GM19099 (cell line): ENCODE measurements at regions not wholly inside any gene's neighbourhood (a gene's known extent, or its start where the extent isn't known, plus 50 kb on each side); places are given as distances from the start of the nearest gene placed in this dataset.

Source experiments
- POLR2A ChIP-seq: IDR thresholded peaks from 3 replicates; pipeline ENCODE4 v1.6.1; 2011; ENCODE audit warnings: low read depth; ENCODE audit not compliant: insufficient read length; ENCODE audit errors: extremely low read depth

DNA sequence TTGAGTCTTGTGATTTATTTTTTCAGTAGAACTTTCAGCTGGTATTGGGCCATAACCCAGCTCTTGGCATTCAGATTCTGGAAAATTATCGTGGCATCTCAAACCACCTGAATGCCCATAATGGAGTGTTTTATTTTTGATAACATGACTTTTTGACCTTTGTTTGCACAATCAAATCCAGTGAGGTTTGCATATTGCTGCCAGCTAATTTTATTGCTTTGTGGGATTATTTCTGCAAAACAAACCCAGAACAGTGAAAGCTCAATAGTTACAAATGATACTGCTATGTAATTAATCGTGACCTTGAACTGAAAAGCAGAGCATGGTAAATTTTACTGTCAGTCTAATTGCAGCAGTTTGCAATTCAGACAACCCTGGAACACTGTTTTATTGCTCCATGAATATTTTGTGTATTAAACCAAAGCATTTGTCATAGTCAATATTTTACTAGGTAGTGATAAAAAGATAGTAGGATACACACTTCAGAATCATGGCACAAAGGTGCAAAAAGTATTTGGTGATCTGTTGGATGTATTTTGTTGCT is 255.2 kb upstream of the NAV3 start:
- no peak for TF ChIP-seq POLR2A

DNA sequence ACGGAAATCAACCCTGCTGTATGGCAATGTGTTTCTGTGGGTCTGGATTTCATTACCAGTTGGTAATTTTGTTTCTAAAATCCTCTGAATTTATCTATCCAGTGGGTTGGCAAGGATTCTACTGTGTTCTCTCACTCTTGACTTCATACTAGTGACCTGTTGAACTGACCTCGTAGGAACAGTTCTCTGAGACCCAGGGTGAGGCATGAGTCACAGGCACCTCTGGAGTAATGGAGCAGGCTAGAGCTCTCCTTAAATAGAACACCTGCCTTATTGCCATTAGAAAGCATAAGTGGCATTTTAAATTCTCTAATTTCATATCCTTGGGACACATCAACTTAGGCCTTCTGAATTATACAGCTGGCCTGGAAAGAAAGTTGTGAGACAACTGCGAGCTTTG is 258.3 kb upstream of the NAV3 start:
- TF ChIP-seq POLR2A = no peak

DNA sequence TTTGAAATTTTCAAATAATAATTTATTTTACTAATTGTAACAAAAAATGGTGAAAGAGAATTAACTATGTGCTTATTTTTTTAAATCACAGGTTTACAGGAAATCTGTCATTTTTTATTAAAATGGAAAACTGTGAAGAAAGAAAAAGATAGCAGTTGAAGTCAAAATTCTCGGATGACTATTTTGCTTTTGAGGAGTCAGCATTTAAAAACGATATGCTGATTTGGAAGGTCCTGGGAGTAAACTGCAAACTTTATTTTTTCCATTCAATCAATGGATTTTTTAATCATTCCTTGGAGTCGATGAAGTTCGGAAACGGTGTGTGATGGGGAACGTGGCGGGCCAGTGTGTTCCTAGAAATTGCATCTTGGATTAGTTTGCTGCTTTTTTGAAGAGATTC is 258.9 kb upstream of the NAV3 start:
- no peak for TF ChIP-seq POLR2A

DNA sequence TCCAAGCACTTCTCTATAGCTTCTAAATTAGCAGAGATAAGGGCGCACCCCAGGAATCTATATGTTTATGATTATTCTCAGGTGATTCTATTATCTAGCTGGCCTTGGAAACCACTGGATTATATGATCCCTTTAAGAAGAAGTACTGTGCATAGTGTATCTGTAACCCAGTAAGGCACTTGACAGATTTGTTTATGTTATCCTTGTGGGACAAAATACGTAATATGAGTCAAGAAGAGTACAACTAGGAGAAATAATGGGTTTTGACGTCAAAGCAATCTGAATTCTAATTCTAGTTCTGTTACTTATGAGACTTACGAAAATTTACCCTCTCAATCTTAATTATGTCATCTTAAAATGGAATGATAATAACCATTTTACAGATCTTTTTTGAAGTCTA is 259.6 kb upstream of the NAV3 start:
- TF ChIP-seq POLR2A = no peak

DNA sequence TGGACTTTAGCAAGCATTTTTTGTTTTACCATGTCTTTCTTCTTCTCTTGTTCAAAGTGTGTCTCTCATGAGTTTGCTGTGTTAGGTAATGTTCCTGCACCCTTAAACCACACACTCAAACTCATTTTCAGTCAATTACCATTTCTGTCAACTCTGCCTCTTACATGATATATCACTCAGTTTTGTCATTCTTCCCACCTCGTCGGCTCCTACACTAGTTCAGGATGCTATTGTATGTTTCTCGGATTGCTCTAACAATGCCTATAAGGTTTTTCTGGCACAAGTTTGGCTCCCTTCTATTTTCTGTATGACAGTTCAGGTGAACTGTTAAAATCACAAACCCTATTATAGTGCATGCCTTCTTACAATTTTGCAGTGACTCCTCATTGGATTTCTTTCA is 260.8 kb upstream of the NAV3 start:
- TF ChIP-seq POLR2A = no peak

DNA sequence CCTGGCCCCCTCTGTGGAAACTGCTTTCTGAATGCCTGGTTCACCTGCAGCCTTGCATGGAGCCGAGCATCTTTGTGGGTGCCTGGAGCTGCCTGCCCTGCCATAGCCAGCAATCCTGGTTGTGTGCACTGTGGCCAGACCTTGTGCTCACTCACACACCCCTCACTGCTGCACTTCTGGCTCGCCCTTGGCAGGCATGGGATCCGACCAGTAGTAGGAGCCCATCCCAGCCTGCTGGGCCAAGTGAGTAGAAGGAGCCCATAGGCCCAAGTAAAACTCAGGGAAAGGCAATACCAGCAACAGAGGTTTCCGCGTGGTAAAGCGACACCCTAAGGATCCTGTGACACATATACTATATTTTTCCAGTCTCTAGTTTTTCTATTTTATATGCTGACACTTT is 270.0 kb upstream of the NAV3 start:
- no peak for TF ChIP-seq POLR2A

DNA sequence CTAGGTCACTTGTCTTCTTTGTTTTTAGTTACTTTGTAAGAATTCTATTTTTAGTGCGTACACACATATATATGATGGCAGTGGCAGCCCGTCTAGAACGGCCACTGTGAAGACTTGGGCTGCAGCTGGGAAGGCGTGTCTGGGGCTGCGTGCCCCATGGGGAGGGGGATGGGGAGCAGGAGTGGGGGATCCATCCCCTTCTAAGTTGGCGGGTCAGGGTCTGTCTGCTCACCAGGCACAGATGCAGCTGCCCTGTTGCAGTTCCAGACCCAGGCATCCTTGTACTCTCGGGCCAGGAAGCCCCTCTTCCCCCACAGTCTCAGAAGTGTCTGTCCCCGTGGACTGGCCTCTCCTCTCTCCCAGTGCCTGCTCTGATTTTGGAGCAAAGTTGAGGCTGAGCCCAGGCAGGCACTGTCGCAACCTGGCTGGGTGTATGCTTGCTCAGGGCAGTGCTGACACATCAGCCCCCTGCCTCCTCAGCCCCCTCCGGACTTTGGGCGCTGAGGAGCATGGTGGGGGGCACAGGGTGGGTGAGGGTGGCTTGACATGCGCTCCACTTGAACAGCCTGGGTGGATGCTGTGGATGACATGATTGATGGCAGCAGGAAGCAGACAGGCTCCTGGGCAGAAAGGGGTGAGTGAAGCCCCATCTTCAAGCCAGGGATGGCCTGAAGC is 271.2 kb upstream of the NAV3 start:
- TF ChIP-seq POLR2A = no peak

DNA sequence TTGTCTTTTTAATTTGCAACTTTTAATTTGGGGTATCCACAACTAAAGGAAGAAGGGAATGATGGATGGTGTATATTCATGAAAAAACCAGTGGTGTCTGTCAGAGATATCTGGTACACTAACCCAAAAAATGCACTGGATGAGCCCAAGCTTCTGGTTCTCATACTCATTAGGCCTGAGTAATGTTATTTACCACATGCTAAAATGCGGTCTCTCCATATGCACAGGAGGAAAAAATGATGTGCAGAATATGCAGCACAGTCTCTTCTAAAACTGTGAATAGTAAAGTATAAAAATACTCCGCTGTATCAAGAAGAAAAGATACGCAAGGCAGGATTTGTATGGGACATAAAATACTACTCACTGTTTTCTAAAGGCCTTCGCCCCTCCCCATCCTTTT is 275.6 kb upstream of the NAV3 start:
- TF ChIP-seq POLR2A = no peak

DNA sequence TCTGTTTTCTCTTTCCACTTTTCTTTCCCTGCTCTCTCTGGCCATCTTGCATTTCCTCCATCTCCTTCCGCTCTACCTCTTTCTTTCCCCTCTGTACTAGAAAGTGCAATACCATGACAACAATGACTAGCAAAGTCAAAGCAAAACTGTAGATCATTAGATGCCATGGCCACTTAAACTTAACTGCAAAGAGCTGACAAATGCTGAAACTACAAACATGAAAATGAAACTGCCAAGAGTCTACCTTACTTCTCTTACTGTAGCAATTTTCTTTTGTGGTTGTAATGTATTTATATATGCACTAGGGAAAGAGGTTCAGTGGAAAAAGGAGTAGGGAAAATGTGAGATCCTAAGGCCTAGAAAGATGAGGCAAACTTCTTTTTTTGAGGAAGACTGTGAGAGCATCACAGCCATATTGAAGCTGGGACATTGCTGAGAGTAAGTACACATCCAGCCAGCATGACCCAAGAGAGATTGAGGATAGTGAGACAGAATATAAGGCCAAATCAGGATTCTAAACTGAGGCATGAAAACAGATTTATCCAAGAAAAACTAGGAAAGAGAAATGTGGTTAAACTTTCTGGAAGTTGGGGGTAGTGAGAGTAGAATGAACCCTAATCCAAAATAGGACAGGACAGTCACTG is 276.6 kb upstream of the NAV3 start:
- peak; percentile 27 for TF ChIP-seq POLR2A

DNA sequence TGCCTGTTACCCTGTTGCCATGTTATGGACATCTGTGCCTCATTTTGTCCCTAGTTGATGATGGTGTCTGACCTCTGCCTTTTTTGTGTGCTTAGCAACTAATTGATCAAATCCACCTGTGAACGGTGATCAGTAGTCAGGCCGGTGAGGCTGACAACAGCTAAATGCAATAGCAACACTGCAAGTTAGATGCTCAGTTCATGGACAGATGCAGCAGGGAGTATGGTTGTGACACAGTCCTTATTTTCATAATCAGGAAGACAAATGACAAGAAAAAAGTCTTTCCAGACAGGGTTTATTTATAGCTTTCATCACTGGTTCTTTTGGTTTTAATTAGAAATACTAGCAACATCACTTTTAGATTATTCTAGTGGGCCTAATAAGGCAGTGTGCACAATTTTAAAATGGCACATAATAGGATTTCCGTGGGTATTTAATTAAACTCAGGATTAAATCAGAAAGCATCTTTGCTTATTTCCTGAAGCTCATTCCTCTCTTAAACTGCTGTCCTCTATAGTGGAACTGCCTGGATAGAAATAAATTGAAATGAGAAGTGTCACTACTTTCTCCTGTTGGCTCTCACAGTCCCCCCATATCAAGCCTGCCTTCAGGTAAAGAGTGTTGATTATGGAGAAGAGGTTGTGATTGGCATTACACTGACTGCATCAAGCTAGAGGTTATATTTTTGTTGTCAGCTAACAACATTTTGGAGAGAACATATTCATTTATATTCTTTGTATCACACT is 281.1 kb upstream of the NAV3 start:
- TF ChIP-seq POLR2A = no peak

DNA sequence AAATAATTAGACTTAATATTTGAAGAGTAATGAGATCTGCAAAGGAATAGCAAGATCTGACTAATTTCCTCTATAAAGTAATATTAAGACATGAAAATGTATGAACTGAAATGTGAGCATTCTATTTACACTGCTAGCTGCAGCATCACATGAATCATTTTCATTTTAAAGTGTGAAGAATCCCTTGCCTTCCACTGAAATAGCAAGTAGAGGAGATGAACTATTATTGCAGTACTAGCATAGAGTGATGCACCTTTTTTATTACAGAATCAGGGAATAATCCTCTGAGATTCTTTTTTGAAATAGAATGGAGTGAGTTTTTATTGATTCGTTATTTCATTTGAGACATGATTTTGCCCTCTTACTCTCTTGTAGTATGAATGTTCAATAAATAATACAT is 281.9 kb upstream of the NAV3 start:
- TF ChIP-seq POLR2A = no peak

DNA sequence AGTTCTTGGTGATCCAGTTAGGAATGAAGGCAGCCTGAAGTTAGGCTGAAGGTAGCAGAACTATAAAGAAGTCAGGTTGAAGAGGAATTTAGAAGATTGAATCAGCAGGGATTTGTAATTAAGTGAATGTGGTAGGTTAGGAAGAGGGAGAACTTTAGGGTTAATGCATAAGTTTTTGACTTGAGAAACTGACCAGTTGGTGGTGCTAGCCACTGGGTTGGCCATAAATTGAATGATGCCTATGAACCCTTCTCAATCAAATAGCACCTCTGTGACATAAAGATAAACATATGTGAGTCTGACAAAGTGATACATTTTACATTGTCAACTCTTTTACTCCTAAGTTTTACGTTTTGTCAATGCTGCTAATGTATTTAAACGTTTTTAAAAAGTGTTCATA is 290.6 kb upstream of the NAV3 start:
- no peak for TF ChIP-seq POLR2A

DNA sequence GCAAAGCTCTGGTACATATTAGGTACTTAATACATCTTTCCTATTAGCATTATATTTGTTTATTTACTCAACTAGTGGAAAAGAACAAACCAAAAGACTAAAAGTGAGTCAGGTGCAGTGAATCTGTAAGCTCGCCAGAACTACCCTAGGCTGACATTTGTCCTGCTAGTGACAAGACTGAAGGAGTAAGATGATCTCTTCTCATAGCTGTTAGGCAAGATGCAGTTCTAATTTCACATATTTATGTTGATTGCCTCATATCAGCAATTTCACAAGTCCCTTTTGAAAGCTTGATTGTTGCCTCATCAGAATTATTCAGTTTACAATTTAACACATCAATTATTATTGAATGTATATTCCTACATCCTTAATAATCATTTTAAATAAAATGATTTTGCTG is 293.0 kb upstream of the NAV3 start:
- no peak for TF ChIP-seq POLR2A

DNA sequence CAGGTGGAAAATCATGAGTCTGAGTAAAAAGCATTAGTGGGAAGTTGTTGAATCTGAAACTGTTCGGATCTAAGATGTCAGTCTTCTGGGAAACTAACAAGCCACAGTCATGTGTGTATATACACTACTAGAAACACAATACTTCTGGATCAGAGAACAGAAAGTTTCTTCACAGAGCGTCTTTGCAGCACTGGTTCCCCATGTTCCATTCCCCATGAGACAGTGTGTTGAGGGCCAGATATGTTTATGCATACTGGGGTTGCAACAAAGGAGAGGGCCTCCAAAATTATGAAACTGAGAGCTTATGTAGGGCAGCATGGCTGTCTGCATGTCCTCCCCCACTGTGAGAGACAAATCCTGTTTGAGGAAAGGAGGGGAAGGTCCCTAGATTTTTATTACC is 295.0 kb upstream of the NAV3 start:
- no peak for TF ChIP-seq POLR2A

DNA sequence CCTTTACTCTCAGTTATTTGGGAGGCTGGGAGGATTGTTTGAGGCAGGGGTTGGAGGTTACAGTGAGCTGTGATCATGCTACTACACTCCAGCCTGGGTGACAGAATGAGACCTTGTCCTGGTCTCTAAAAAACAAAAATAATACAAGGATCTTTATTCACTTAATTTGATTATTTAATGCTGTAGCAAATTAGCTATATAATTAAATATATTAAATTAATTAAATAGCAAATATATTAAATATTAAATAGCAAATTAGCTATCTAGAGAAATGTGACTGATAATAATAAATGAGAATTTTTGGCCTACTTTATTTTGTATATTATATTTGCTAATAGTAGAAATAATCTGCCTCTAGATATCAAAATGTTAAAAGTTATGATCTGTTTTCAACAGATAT is 298.8 kb upstream of the NAV3 start:
- TF ChIP-seq POLR2A = no peak

DNA sequence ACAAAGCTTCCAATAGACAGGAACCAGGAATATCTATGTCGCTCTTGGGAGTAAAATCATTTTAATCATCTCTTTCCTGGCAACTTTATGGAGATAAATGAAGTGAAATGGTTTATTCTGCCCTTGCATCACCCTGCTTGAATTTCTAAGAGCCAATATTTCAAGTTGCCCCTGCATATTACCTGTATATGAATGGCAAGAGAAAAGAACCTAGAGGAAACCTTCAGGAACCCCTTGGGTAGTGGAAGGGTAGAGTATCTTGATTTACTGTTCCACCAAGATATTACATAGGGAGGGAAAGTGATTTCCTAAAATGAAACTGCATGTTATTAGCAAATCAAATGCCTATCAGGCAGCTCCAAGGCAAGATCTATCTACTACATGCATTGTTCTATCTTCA is 308.4 kb upstream of the NAV3 start:
- TF ChIP-seq POLR2A = no peak
